ENCODE measurements at regions not wholly inside any gene's neighbourhood (a gene's known extent, or its start where the extent isn't known, plus 50 kb on each side); places are given as distances from the start of the nearest gene placed in this dataset.

DNA sequence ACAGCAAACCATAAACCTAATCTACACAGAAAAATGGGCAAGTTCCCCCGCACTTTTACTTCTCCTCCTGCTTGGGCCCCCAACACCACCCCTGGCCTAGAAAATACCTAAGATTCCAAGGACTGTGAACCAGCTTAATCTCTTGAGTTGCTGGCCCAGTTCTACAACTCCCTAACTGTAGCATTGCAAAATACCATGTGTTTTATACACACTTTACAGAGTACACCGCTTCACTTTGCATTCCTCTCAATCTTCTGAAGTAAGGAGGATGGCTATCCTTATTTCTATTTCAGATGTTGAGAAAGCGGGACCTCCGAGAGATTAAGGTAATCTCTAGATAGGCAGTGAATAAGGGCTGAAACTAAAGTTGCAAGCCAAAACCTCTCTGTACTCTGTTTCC lies 408.3 kb upstream of the NR5A2 start:
- TF ChIP-seq, protein P1, sequence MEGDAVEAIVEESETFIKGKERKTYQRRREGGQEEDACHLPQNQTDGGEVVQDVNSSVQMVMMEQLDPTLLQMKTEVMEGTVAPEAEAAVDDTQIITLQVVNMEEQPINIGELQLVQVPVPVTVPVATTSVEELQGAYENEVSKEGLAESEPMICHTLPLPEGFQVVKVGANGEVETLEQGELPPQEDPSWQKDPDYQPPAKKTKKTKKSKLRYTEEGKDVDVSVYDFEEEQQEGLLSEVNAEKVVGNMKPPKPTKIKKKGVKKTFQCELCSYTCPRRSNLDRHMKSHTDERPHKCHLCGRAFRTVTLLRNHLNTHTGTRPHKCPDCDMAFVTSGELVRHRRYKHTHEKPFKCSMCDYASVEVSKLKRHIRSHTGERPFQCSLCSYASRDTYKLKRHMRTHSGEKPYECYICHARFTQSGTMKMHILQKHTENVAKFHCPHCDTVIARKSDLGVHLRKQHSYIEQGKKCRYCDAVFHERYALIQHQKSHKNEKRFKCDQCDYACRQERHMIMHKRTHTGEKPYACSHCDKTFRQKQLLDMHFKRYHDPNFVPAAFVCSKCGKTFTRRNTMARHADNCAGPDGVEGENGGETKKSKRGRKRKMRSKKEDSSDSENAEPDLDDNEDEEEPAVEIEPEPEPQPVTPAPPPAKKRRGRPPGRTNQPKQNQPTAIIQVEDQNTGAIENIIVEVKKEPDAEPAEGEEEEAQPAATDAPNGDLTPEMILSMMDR (IDR thresholded peaks at IDR 0.05 in 4 of 5, conservative IDR thresholded peaks at IDR 0.05 in 1 of 5): no peak
- TF ChIP-seq POLR2A (IDR thresholded peaks at IDR 0.05): no peak

Measured in gastrocnemius medialis (tissue), 4 donors.